T follicular helper cell (primary cell): ENCODE measurements at regions not wholly inside any gene's neighbourhood (a gene's known extent, or its start where the extent isn't known, plus 50 kb on each side); places are given as distances from the start of the nearest gene placed in this dataset.

Source experiments
- DNase-seq: peaks from one replicate; pipeline ENCODE4 v3.0.0-alpha.2; 2020; ENCODE audit warnings: low read depth

DNA sequence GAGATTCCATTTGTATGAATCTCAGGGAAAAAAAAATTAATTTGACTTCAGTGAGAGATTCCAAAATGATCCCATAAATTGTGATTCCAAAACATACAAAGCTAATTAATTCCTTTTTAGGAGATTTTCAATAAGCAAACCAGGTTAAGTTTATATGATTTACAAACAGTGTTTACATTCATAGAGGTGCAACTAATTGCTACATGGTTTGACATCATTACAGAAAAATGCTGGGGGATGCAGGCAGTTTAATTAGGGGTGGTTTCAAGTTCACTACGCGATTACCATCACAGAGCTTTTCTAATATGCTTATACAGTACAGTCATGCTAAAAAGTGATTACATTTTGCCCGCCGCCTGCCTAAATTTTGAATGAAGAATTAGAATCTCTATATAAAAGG lies 143.2 kb upstream of the MGMT start:
- DNase-seq: no peak

DNA sequence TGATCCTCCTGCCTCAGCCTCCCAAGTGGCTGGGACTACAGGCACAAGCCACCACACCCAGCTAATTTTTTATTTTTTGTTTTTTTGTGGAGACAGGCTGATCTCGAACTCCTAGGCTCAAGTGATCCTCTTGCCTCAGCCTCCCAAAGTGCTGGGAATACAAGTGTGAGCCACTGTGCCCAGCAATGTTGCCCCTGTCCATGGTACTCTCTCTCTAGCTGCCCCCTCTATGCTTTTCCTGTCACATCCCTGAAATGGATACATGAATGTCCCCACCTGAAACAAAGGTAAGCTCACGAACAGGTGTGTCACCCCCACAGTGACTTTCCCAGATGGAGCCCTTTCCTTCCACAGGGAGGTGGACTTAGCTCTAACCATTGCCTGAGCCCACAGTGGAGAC lies 141.1 kb upstream of the MGMT start:
- no peak for DNase-seq

GRCh38 chr10:129328546-129328945 lies 138.5 kb upstream of the MGMT start:
- no peak for DNase-seq

DNA sequence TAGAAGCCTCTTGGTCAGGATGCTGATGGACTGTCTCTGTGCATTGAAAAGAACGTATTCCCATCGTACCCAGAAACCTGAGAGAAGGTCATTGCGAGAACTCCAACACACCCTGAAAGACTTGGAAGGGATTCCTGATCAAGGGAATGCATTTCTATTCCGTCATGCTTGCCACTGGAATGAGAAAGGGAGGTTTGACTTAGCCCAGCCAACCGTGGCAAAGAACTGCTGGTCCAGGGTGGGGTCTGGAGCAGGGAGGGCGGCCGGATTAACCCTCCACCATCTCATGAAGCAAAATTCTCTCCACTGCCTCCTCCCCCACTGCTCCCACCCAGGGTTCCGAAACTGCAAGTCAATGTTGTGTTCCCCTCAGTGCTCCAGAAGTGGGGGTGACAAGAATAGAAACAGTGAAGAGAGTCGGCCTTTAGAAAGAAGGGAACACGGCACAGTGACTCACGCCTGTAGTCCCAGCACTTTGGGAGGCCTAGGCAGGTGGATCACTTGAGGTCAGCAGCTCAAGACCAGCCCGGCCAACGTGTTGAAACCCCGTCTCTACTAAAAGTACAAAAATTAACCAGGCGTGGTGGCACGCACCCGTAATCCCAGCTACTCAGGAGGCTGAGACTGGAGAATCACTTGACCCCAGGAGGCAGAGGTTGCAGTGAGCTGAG lies 137.5 kb upstream of the MGMT start:
- no peak for DNase-seq

DNA sequence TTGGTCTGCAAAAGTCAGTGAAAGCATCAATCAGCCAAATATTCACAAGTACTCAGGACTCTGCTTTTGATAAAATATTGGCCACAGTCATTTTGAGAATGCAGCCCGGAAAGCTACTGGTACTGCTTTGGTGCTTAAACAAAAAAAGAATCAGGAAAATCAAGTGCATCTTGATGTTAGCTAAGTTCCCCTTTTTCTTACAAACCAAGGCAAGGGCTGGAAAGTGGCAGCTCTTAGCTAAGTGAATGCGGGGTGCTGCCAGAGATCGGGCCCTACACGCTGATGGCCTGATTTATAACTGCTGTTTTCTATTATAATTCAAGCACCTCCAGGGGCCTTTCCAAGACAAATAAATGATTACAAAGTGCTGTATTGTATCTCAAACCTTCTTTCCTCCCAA lies 136.8 kb upstream of the MGMT start:
- DNase-seq: no peak

DNA sequence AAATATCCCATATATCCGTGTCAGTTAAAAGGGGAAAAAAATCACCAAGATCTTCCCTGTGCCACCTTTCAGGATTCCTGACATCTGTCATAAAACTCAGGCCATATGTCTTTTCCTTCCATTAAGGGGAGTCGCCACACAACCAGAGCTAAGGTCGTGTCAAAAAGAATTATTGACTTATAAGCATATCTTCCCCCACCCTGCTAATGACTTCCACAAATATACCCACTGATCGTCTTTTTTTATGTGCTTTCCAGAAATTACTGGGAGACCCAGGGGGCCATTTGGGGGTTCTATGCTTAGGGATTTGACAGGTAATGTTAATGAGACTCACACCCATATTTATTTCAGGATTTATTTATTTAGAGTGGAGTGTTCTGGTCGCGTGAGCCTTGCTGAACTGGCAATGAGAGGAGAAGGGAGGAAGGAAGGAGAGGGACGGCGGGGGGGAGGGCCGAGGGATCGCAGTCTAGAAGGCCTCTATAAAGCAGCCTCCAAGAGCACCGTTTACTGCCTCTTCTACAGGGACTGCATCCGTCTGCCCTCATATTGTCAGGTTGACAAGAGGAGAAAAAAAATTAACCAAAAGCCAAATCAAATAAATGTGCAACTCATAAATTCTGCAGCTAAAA lies 135.7 kb upstream of the MGMT start:
- DNase-seq: no peak

DNA sequence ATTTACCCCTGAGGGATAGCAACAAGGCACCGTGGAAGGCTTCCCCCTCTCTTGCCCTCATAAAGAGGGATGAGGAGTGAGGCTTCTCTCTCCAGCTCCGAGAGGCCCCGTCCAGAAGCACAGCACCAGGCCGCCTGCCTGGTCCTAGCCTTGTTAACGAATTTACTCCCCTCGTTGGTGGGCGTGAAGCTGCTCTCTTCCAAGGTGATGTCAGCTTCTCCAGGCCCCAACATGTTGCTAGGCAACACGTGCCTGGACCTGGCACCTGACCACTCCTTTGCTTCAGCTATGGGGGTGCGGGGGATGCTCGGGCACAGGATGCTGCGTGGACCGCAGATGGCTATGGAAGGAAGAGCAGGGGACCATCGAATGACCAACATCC lies 135.2 kb upstream of the MGMT start:
- no peak for DNase-seq

- DNase-seq: no peak
Measured at GRCh38 chr10:129332476-129332875, 134.6 kb upstream of the MGMT start.

- DNase-seq: no peak
Measured at GRCh38 chr10:129333706-129334105, 133.3 kb upstream of the MGMT start.

- no peak for DNase-seq
Measured at GRCh38 chr10:129334266-129334665, 132.8 kb upstream of the MGMT start.

DNA sequence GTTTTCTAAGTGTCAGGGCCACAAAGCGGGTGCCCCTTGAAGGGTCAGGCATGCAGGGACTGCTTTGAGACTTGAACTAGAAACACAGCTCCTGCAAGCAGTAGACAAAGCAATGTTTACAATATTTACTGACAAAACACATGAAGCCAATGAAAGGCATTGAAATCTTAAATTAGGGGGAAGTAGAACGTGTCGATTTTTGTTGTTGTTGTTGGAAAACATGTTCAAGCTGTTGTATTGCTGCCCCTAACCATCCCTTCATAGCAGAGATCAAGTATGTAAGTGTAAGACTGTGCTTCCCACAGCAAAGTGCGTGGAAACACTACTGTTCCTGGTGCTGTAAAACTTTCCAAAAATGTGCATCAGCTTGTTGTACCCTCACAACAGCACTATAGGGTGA lies 131.6 kb upstream of the MGMT start:
- no peak for DNase-seq

DNA sequence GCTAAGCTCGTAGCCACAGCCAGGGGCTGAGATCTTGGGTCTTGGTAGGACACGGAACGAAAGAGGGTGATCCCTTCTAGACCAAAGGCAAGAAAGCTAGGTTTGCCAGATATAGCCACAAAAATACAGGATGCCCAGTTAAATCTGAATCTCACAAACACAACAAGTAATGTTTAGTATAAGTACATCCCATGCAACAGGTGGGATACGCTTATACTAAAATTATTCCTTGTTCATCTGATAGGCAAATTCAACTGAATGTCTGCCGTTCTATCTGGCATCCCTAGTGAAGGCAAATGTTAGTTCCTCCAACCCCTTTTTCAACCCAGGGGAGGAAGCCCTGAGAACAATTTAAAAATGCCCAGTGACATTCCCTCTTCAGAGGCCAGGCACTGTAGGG lies 131.1 kb upstream of the MGMT start:
- no peak for DNase-seq

- DNase-seq: no peak
Measured at GRCh38 chr10:129339191-129339590, 127.8 kb upstream of the MGMT start.

GRCh38 chr10:129339841-129340240 lies 127.2 kb upstream of the MGMT start:
- no peak for DNase-seq

GRCh38 chr10:129341087-129341486 lies 126.0 kb upstream of the MGMT start:
- DNase-seq: no peak

- DNase-seq: no peak
Measured at GRCh38 chr10:129342385-129342784, 124.7 kb upstream of the MGMT start.

- no peak for DNase-seq
Measured at GRCh38 chr10:129343141-129343540, 123.9 kb upstream of the MGMT start.

- DNase-seq: no peak
Measured at GRCh38 chr10:129344103-129344502, 122.9 kb upstream of the MGMT start.

DNA sequence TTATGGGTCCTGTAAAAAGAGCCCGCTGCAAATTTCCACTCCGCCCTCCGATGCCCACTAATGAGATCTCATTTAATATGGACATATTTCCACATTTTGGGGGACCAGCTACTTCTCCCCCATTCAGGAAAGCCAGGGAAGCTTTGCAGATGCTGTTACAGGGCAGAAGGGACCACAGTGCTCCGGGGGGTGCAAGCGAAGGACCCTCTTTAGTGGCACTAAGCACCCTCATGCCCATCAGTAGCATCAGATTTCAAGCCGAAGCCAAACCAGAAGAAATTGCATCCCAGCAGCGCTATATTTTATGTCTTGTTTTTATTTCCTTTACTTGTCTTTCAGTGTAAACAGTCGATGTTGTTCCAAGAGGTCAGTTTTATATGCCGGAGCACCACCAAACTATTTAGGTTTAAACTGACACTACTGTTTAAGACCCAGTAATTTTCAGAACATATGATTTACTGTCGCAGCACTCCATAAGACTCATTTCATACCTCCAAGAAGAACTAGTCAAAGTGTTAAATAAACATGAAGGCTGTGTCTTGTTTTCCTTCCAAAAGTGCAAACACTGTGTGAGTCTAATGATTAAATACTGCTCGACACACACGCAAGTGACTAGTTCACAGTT lies 122.2 kb upstream of the MGMT start:
- DNase-seq: no peak

- no peak for DNase-seq
Measured at GRCh38 chr10:129345763-129346162, 121.3 kb upstream of the MGMT start.

DNA sequence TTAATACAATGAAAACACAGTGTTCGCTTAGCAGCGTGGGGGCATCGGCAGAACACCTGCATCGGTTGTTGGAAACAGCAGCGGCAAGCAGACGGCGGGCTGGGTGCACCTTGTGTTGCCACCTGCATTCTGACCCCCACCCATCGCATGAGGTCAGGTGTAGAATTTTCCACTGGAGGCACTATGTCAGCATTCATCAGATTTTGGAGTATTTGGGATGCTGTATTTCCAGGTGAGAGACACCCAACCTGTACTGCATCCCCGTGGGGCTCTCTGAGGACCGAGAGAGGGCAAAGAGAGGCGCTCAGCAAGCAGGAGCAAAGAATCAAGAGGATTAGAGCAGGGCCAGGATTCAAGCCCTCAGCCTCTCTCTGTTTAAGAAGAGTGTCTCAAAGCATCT lies 116.4 kb upstream of the MGMT start:
- DNase-seq: no peak

- DNase-seq: no peak
Measured at GRCh38 chr10:129353101-129353500, 113.9 kb upstream of the MGMT start.

GRCh38 chr10:129360046-129360445 lies 107.0 kb upstream of the MGMT start:
- no peak for DNase-seq
